HG03460 (cell line): ENCODE measurements at regions not wholly inside any gene's neighbourhood (a gene's known extent, or its start where the extent isn't known, plus 50 kb on each side); places are given as distances from the start of the nearest gene placed in this dataset.

Experiments used
- ATAC-seq: cut with Tn5 transposase; IDR thresholded peaks from one replicate; pipeline ENCODE4 v1.9.1; 2021; ENCODE audit not compliant: unreplicated experiment

- ATAC-seq = no peak
Measured at GRCh38 chr1:200319148-200319547, 90.7 kb downstream of the ZNF281 start.

GRCh38 chr1:200317236-200317635, 92.6 kb downstream of the ZNF281 start:
- no peak for ATAC-seq

- ATAC-seq = no peak
Measured at GRCh38 chr1:200316148-200316803, 93.6 kb downstream of the ZNF281 start.

GRCh38 chr1:200314085-200314750, 95.6 kb downstream of the ZNF281 start:
- ATAC-seq = no peak

GRCh38 chr1:200311256-200311655, 98.6 kb downstream of the ZNF281 start:
- ATAC-seq = no peak

GRCh38 chr1:200310824-200311223, 99.0 kb downstream of the ZNF281 start:
- ATAC-seq = no peak

- ATAC-seq = no peak
Measured at GRCh38 chr1:200307755-200308066, 102.1 kb downstream of the ZNF281 start.

GRCh38 chr1:200306944-200307754, 102.7 kb downstream of the ZNF281 start:
- no peak for ATAC-seq

GRCh38 chr1:200305806-200306205, 104.0 kb downstream of the ZNF281 start:
- ATAC-seq = no peak

- ATAC-seq = no peak
Measured at GRCh38 chr1:200304171-200304570, 105.7 kb downstream of the ZNF281 start.

GRCh38 chr1:200302921-200303290, 106.9 kb downstream of the ZNF281 start:
- no peak for ATAC-seq

GRCh38 chr1:200302192-200302920, 107.5 kb downstream of the ZNF281 start:
- peak; percentile 50 for ATAC-seq

- no peak for ATAC-seq
Measured at GRCh38 chr1:200301152-200301551, 108.7 kb downstream of the ZNF281 start.

- no peak for ATAC-seq
Measured at GRCh38 chr1:200299571-200299970, 110.3 kb downstream of the ZNF281 start.

- ATAC-seq = no peak
Measured at GRCh38 chr1:200298242-200298641, 111.6 kb downstream of the ZNF281 start.

- no peak for ATAC-seq
Measured at GRCh38 chr1:200296091-200296661, 113.7 kb downstream of the ZNF281 start.

GRCh38 chr1:200294241-200294640, 115.6 kb downstream of the ZNF281 start:
- no peak for ATAC-seq

- no peak for ATAC-seq
Measured at GRCh38 chr1:200292699-200293098, 117.1 kb downstream of the ZNF281 start.

GRCh38 chr1:200291106-200291505, 118.7 kb downstream of the ZNF281 start:
- ATAC-seq = no peak

GRCh38 chr1:200290010-200290685, 119.7 kb downstream of the ZNF281 start:
- no peak for ATAC-seq

GRCh38 chr1:200288226-200288625, 121.6 kb downstream of the ZNF281 start:
- ATAC-seq = no peak
